GM21360 (cell line): ENCODE measurements at regions not wholly inside any gene's neighbourhood (a gene's known extent, or its start where the extent isn't known, plus 50 kb on each side); places are given as distances from the start of the nearest gene placed in this dataset.
A peak's percentile ranks its signal among the peaks of the same experiment; 100 is the strongest.

ENCODE experiments used
- ATAC-seq: cut with Tn5 transposase; IDR thresholded peaks from one replicate; pipeline ENCODE4 v1.9.1; 2021; ENCODE audit warnings: mild to moderate bottlenecking, moderate library complexity; ENCODE audit not compliant: unreplicated experiment

DNA sequence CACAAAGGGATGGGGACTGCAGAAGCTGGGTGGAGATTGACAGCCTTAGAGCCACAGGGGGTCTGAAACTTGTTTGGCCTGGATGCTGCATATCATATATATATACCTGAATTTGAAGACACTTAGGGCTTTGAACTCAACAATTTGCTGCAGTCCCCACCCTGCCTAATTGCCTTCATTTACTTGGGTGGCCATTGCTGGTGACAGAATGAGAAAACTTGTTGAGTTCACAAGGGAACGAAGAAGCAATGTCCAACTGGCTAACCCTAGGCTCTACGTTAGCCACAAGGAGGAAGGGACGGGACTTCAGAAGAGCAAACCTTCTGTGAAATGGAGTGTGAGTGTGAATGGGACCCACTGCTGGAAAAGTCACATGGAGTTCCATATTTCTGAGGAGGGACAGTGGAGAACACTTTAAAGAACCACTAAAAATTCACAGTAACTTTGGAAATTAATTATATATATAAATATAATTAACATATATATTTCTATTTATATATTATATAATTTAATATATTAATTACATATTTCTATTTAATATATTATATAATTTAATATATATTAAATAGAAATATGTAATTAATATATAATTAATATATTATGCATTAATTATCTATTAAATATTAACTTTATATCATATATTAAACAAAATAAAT is 215.3 kb upstream of the SOX9 start:
- no peak for ATAC-seq

DNA sequence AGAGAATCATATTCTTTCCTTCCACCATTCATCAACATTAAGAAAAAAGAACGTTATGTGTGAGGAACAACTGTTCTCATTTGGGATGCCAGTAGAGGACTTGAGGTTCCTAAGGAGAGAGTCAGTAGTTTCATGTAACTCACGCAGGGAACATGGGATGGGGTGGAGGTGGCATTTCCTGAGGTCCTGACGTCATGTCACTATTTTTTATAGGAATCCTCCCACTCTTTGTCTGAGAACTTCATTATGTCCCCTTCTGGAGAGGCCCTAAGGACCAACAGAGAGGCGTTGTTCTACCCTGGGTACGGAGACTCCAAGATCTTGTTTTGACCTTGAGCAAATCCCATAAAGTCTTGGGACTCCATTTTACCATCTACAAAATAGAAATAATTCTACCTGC is 211.7 kb upstream of the SOX9 start:
- ATAC-seq, result no peak

DNA sequence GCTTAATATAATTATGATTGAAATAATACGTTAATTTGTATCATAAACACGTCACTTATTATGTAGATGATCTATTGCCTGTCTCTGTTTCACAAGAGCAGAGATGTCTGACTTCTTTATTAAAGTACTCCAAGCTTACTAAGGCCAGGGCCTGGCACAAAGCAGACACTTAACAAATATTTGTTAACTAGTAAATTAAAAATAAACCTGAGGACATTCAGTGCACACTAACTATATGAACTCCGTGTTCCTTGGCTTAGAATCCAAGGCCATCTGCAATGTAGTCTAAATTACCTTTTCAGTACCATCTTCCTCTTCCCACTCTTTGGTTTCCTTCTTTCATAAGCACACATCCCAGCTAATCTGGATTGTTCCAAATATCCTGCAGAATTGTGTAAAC is 210.8 kb upstream of the SOX9 start:
- ATAC-seq, result no peak

DNA sequence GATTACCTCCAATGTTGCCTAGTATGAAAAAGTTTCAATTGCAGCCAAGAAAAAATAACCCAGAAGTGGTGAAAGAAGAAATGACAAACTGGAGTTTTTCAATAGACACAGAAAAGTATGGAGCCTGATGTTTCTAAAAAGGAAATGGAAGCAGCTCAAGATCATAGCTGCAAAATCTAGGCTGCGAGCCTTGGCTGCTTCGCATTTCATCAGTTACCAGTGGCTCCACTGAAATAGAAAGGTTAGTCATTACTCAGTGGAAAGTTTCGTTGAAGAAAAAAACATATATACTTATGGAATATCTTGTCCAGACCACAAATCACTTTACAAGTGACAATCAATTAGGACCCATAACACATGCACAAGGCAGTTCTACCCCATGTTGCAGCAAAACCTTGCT is 206.8 kb upstream of the SOX9 start:
- no peak for ATAC-seq

DNA sequence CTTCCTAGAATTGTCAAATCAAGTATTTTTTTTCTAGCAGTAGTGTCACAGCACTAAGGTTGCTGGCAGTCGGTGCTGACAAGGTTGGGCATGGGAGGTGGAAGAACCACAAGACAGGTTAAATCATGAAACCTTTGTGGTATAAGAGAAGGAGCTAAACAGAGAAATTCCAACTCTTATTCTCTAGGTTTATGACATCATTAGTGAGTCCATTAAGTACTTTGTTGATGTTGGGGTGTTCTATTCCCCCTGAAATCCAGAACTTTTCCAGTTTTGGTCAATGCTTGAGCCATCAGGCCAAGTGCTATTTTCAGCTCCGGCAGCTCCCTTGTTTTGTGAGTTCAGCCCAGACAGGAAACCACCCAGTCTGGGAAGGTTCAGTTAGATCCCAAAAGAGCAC is 206.0 kb upstream of the SOX9 start:
- no peak for ATAC-seq

DNA sequence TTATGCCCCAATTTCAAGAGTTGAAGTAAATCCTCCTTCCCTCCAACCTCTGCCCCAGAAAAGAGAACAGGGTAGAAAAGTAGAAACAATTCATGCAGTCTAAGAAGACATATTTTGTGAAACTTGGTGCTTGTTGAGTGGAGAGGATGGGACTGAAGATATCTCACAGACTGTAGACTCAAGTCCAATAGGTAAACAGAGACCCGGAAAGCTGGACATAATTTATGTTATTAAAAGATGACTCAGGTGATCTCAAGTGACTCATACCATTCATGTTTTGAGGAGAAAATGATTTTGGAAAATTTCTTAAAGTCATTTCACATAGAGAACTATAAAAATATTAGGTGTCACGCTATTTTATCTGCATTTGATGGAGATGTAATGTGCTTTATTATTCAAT is 203.1 kb upstream of the SOX9 start:
- ATAC-seq, result no peak

DNA sequence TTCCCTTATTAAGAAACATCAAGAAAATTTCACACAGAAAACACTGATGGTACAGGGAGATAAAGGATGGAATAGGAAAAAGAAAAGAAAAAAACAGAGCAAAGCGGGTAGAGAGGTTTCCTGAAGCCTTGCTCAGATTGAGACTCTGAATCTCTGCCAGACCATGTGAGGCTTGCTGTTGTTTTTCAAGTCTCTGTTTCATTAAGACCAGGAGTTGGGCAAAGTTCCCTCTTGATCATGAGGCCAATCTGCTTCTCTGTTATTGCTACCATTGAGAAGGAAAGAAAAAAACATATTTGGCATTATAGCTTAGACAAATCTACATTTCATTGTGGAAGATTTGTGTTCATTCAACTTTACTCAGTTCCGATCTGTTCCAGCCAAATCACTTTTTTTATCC is 201.6 kb upstream of the SOX9 start:
- no peak for ATAC-seq

DNA sequence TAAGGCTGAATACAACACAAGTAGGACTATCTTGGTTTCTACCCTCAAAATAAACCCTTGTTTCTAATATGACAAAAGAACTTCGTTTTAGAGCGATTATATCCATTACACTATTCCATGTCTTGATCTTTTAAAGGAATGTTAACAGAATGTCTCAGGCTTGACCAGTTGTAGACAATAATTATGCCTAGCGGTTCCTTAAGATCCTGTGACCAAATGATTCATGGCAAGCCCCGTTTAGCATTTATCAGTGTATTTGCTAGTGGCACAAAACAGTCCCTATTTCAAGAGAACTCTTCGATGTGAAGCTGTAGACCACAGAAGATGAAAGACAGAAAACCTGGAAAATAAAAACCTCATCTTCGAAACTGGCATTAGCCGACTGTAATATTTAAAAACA is 200.9 kb upstream of the SOX9 start:
- ATAC-seq, result no peak

DNA sequence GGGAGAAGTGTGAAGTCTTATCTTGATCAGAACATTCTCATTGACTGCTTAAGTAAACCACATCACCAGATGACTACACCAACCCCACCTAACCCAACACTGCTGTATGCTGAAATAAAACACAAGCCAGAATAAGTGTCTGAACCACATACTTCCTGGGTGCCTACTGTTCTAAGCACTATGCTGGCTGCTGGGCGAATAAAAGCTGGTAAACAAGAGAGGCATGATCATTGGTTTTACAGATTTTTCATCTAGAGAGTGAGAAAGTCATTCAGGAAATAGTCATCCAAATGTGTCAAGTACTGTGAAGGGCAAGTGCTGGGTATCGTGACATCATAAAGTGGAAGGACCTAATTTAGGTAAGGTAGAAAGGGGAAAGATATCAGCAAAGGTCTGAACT is 199.0 kb upstream of the SOX9 start:
- peak; percentile 50 for ATAC-seq

DNA sequence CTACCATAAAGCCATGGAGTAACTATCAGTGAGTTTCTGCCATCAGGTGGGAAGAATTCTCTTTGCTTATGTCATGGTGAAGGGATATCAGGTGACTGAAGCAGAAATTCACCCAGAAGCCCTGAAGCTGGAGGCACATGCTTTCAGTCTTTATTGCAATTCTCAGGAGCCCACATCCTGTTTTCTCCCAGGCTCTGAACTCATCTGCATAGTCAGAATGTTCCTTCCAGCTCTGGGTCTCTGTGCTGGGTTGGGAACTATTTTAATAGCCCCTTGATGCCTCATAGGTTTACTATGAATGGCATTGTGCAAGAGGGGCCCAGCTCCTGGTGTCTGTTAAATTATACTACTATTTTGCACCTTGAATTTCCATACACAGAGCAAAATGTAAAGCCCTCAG is 198.4 kb upstream of the SOX9 start:
- peak; percentile 67 for ATAC-seq

DNA sequence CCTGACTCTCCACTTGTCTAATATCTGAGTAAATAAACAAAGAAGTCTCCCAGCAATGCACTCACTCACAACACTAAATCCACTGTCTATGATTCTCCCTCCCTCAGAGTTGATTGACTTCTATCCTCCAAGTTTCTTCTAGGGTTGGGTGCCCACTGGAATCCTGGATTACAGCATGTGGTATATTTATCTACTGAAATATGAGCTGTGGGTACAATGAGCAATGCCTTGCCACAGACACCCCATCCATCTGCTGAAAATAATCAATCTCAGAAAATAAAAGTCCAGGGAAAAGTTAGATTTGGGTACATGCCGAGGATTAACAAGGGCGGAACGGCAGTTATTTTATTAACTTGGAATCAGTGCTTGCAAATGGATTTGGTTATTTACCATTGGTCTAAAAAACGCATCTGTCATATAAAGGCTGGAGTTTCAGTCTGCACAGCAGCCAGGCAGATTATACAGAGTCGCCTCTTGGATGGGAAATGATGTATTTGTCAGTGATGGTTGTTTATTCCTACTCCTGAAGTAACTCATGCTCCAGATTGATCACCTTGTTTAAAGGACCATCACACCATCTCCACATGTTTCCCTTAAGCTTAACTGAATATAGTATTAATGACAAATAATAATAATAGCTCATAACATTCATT is 193.9 kb upstream of the SOX9 start:
- no peak for ATAC-seq

DNA sequence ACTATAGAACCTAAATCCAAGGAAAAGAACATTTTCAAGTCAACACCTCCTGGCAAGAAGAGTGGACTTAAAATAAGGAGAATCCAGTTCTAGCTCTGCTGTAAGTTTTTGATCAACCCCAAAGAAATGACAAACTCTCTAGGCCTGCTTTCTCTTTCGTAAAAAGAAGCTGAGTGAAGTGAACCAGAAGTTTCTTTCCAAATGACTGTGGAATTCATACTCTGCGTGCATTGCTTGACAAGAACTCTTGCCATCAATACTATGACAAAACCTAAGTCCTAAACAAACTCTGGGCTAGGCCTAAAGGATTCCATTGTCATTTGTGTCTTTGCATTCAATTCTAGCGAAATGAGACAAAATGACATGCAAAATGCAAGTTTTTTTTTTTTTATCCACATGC is 187.5 kb upstream of the SOX9 start:
- no peak for ATAC-seq

DNA sequence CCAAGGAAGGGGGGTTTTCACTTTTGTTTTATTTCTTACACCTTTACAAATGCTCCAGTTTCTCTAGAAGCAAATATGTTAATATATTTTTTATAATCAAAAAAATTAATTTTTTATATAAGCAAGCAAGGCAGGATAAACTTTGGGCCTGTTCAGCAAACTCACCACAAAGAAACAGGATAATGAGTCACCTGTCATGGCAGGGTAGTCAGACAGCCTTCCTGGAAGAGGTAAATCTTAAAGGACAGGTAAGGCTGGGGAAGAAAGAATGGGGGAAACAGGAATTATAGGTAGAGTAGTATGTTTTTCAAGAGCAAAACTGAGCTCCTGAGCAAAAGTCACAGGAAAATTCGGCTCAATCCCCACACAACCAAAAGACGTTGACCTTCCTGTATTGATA is 186.3 kb upstream of the SOX9 start:
- ATAC-seq, result no peak

DNA sequence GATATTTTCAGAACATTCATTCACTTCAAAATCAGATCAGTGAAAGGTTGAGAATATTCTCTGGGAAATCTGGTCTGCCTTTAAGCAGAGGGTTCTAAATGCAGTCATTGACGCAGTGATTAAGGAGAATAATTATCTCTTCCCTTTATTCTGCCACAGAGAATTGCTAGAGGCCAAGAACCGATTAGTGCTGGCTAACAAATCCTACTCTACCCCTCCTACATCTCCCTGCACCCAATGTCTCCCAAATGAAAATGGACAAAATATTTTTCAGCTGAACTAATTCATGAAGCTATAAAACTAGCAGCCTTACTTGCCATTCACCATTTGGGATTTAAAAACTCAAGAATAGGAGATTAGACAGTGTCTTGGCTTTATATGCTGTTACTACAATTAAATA is 185.5 kb upstream of the SOX9 start:
- no peak for ATAC-seq

DNA sequence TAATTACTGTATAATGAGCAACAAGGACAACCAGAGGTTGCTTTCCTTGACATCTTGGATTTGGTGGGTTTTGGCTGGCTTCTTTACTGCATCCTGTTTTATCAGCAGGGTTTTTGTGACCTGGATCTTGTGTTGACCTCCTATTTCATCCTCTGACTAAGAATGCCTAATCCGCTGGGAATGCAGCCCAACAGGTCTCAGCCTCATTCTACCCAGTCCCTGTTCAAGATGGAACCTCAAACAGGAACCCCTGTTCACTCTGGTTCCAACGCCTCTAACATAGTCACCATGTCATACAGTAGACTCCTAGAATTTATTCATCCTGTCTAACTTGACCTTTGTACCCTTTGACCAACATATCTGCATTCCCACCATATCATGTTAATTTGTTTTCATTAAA is 183.8 kb upstream of the SOX9 start:
- no peak for ATAC-seq

DNA sequence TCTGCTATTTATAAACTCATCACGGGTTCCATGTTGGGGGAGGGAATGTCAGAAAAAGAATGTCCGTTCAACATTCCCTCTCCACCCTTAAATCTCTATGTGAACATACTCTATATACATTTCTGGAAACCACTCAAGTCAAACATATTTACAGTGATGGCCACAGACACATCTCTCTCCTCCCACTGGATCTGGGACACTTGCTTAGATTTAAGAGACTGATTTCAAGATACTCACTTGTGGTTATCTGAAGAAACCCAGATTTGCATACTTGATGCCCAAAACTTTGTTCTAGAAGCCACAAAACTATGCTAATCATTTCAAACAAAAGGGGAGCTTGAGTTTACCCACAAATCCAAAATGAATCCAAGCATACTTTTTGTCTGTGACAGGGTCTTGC is 182.9 kb upstream of the SOX9 start:
- no peak for ATAC-seq

DNA sequence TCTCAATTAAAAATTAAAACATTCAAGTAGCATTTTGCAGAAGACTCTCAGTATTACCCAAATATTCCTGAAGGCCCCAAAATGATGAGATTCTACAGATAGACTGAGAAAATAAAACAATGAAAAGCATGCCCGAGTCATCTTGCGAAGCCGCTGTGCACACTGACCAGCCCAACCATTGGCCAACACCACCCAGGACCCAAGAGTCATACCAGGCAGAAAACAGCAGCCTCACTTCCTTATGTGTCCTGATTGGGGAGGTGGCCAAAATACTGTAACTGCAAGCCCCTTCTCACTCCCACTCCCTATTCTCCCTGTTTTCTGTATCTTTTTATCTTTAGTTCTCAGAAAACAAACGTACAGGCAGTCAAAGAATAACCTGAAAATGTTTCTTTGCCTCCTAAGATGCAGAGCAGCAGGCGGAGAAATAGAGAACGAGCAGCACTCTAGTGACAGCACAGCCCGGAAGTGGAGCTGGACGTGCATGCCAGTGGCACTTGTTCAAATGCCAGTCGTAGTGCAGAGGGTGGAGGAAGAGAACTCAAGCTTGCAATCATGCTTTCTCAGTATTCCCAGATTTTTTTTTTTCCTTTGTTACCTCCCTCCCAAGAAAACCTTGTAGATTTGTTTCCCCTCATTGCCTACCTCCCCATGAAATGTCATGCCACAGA is 182.3 kb upstream of the SOX9 start:
- ATAC-seq, result no peak

DNA sequence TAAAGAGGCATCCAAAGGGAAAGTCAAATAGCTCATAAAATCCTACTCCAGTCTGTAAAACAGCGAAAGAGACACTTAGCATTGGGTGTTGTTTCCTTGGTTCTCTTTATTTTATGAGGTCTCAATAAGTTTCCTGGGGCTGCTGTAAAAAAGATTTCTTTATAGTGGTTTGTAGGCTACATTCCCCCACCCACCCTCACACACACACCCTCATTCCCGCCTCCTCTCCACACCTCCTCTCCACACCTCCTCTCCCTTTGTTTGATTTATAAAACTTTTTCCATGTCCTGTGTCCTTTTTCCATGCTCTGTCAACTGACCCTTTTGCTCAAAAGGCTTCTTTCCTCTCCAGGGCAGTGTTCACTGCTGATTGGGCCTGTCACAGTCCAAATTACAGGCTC is 178.9 kb upstream of the SOX9 start:
- no peak for ATAC-seq

DNA sequence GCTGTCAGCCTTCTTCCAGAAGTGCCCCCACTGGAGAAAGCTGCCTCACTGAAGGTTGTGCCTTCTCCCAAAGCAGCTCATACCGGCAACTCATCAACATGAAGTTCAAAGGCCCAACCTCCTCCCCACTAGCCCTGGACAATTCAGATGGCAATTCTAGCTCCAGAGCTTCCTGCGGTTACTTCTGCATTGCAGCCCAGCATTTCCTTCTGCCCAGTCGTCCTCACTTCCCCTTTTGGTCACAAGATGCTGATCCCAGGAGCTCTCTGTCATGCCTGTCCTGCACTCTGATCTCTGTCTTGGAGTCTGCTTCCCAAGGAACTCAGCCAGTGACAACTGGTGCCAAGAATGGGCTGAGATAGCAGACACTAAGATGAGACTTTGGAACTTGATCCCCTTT is 178.2 kb upstream of the SOX9 start:
- no peak for ATAC-seq

DNA sequence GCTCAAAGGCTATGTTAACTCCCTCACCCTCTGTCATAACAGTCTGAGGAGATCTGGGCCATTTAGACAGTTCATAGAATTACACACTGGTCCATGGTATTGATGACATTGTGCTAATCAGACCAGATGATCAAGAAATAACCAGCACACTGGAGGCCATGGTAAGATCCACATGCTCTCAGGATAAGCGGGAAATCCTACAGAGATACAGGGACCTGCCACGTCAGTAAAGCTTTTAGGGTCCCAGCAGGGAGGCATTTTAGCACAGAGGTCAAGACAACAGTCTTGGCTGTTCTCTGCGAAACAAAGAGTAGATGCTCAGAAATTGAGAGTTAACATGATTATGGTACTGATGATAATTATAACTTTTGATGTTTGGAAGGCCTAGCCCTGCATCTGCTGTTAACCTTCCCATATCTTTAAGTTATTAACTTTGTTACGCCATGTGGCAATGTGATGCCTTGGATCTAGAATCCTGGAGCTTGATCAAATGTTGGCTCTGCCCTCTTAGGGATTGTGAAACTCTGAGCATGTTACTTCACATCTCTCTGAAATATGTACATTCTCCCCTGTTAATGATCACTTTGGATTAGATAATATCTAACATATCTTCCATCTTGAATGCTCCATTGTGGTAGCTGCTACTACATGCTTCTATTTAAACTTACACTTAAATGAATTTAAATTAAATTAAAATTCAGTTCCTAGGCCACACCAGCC is 172.0 kb upstream of the SOX9 start:
- no peak for ATAC-seq

DNA sequence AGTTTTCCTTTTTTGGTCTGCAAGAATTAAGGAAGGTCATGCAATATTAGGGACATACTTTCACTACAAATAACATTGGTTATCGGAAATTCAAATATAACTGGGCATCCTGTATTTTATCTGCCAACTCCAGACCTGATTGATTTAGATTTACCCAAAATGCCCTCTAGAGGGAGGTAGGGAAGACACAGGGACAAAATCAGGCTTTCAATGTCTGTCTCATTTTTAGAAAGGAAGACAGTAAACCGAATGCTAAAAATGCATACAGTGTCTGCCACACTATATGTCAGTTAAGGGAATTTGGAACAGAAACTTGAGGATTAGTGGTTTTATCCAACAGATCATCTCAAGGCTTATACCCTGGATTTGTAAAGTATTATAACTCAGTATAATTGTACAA is 161.7 kb upstream of the SOX9 start:
- ATAC-seq, result no peak

DNA sequence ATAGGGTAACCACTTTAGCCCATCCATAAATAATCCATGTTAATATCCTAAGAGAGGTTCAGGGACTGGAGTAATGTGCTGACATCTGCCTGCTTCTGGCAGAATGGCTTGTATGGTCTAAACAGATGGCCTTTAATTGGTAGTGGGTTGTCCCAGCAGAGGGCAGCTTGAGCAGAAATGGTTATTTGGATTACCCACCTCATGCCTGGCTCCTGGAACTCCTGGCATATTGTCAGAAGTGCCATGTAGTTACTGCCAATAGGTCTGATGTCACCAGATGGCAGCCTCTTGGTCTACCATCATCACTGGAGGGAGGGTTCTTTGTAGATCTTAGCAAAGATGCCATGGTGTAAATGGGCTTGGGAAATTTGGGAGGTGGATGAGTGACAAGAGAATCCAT is 157.5 kb upstream of the SOX9 start:
- ATAC-seq, result no peak
